ENCODE measurements at regions not wholly inside any gene's neighbourhood (a gene's known extent, or its start where the extent isn't known, plus 50 kb on each side); places are given as distances from the start of the nearest gene placed in this dataset.

DNA sequence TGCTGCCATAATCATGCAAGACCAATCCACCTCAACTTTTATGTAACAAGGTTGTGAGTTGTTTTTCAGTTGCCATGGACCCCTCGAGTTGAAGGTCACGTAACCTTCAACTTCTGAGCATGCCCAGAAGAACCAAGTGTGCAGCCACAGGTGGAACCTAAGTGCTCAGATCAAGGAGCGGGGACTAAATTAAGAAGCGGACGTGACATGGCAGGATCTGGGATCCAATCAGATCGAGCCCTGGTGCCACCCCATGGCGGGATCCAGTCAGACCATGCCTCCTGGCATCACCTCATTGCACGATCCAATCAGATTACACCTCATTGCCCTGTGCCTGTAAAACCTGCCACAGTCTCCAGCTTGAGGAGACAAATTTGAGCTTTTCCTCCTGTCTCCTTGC lies 204.5 kb upstream of the CDH5 start:
- TF ChIP-seq CTCF (IDR thresholded peaks at IDR 0.05; ENCODE audit: low read depth, low read length) = no peak
- H3K4me3 ChIP-seq (ENCODE audit: low read depth, low read length) = no peak overlapping the region

GRCh38 chr16:66161269-66161668 lies 205.2 kb upstream of the CDH5 start:
- no peak overlapping the region for H3K4me3 ChIP-seq (ENCODE audit: low read depth, low read length)
- no peak for TF ChIP-seq CTCF (IDR thresholded peaks at IDR 0.05; ENCODE audit: low read depth, low read length)

- no peak overlapping the region for H3K4me3 ChIP-seq (ENCODE audit: low read depth, low read length)
- TF ChIP-seq CTCF (IDR thresholded peaks at IDR 0.05; ENCODE audit: low read depth, low read length) = no peak
Measured at GRCh38 chr16:66159987-66160386, 206.5 kb upstream of the CDH5 start.

- no peak for TF ChIP-seq CTCF (IDR thresholded peaks at IDR 0.05; ENCODE audit: low read depth, low read length)
- H3K4me3 ChIP-seq (ENCODE audit: low read depth, low read length) = no peak overlapping the region
Measured at GRCh38 chr16:66156538-66156937, 210.0 kb upstream of the CDH5 start.

GRCh38 chr16:66155933-66156332 lies 210.6 kb upstream of the CDH5 start:
- no peak overlapping the region for H3K4me3 ChIP-seq (ENCODE audit: low read depth, low read length)
- no peak for TF ChIP-seq CTCF (IDR thresholded peaks at IDR 0.05; ENCODE audit: low read depth, low read length)

GRCh38 chr16:66154801-66155200 lies 211.7 kb upstream of the CDH5 start:
- TF ChIP-seq CTCF (IDR thresholded peaks at IDR 0.05; ENCODE audit: low read depth, low read length) = no peak

GRCh38 chr16:66152823-66153393 lies 213.6 kb upstream of the CDH5 start:
- TF ChIP-seq CTCF (IDR thresholded peaks at IDR 0.05; ENCODE audit: low read depth, low read length) = no peak
- no peak overlapping the region for H3K4me3 ChIP-seq (ENCODE audit: low read depth, low read length)

More at GRCh38 chr16:66154801-66155200, 211.7 kb upstream of the CDH5 start:
- H3K4me3 ChIP-seq (ENCODE audit: low read depth, low read length) = no peak overlapping the region
